Tibial artery (tissue), 4 donors: ENCODE measurements at regions not wholly inside any gene's neighbourhood (a gene's known extent, or its start where the extent isn't known, plus 50 kb on each side); places are given as distances from the start of the nearest gene placed in this dataset.

Source experiments
- DNase-seq, 2 donors: peaks; one replicate each; pipeline ENCODE4 v3.0.0-alpha.2; 2019
- H3K27ac ChIP-seq, 2 donors: fragments of 200-600 bp; sonication (generic) in 1 of 2; 1 replicate in 1 of 2; 2 replicates in 1 of 2; pipeline ENCODE4 v1.5.1; 2018 to 2019; ENCODE audit warnings: mild to moderate bottlenecking in 1 of 2
- H3K27me3 ChIP-seq, 2 donors: fragments of 200-600 bp; sonication (generic) in 1 of 2; one replicate each; pipeline versions ENCODE4 v1.5.1 to v1.6.0; 2016 to 2019
- H3K36me3 ChIP-seq, 3 donors: fragments of 200-600 bp; sonication (generic) in 2 of 3; one replicate each; pipeline ENCODE4 v1.5.1; 2016 to 2019; ENCODE audit warnings: mild to moderate bottlenecking in 2 of 3
- H3K4me1 ChIP-seq, 4 donors: fragments of 200-600 bp; sonication (generic) in 2 of 4; 1 replicate in 3 of 4; 2 replicates in 1 of 4; pipeline ENCODE4 v1.5.1; 2016 to 2019
- H3K4me3 ChIP-seq, 2 donors: fragments of 200-600 bp; sonication (generic) in 1 of 2; 1 replicate in 1 of 2; 2 replicates in 1 of 2; pipeline ENCODE4 v1.5.1; 2018 to 2019; ENCODE audit warnings: mild to moderate bottlenecking in 2 of 2
- H3K9me3 ChIP-seq, 3 donors: fragments of 200-600 bp; sonication (generic) in 1 of 3; one replicate each; pipeline ENCODE4 v1.5.1; 2016 to 2019
- CTCF ChIP-seq, 2 experiments: fragments of 200-600 bp in 1 of 2; fragments of 450-650 bp in 1 of 2; IDR thresholded peaks; one replicate each; pipeline ENCODE4 v1.5.1; 2017 to 2019; ENCODE audit warnings: antibody characterized with exemption in 2 of 2, mild to moderate bottlenecking in 1 of 2, moderate library complexity in 1 of 2
- intact Hi-C: fragments of 100-400 bp; cut with DNase I; formaldehyde crosslinking; loops from one replicate; pipeline ENCODE4 v1.15.0; 2023; ENCODE audit warnings: low total_unique reads

- no peak overlapping the region for H3K4me3 ChIP-seq
- intact Hi-C loops, result no loop called here
- peaks cover 0 to 3% (median 0%) of the 10 kb centered on the region in 4 donors for H3K4me1 ChIP-seq
- H3K27ac ChIP-seq, result no peak overlapping the region
- H3K9me3 ChIP-seq, result no peaks in the 10 kb centered on the region
- peaks cover 0 to 3% of the 10 kb centered on the region in 2 donors for H3K27me3 ChIP-seq
- H3K36me3 ChIP-seq, result no peaks in the 10 kb centered on the region
- DNase-seq, result peak in 1 of 2 donors; percentile 55
- TF ChIP-seq CTCF (IDR thresholded peaks at IDR 0.05), result no peak
Measured at GRCh38 chr18:79608535-79608934, 71.1 kb upstream of the CTDP1 start.

GRCh38 chr18:79608999-79609461, 70.6 kb upstream of the CTDP1 start:
- Histone ChIP-seq H3K9me3 (no peaks in the 10 kb centered on the region), H3K4me1 (peaks cover 0 to 3% (median 0%) of the 10 kb centered on the region in 4 donors), H3K36me3 (no peaks in the 10 kb centered on the region), H3K27me3 (peaks cover 0 to 4% of the 10 kb centered on the region in 2 donors), H3K4me3 (no peak overlapping the region), H3K27ac (no peak overlapping the region)
- intact Hi-C loops, result no loop called here
- peak in 1 of 2 donors; percentile 58 for DNase-seq
- TF ChIP-seq CTCF (IDR thresholded peaks at IDR 0.05), result no peak

GRCh38 chr18:79609841-79610281, 69.7 kb upstream of the CTDP1 start:
- Histone ChIP-seq H3K4me3 (no peak overlapping the region), H3K4me1 (peaks cover 0 to 3% (median 0%) of the 10 kb centered on the region in 4 donors), H3K27me3 (peaks cover 0 to 6% of the 10 kb centered on the region in 2 donors), H3K9me3 (no peaks in the 10 kb centered on the region), H3K36me3 (no peaks in the 10 kb centered on the region), H3K27ac (no peak overlapping the region)
- DNase-seq, result peak in 1 of 2 donors; percentile 61
- no peak for TF ChIP-seq CTCF (IDR thresholded peaks at IDR 0.05)
- intact Hi-C loops, result no loop called here

- intact Hi-C loops, result no loop called here
- Histone ChIP-seq H3K27me3 (peaks cover 0 to 6% of the 10 kb centered on the region in 2 donors), H3K36me3 (no peaks in the 10 kb centered on the region), H3K4me1 (peaks cover 0 to 3% (median 0%) of the 10 kb centered on the region in 4 donors), H3K9me3 (no peaks in the 10 kb centered on the region), H3K27ac (no peak overlapping the region), H3K4me3 (no peak overlapping the region)
- peak in 1 of 2 donors; percentile 59 for DNase-seq
- TF ChIP-seq CTCF (IDR thresholded peaks at IDR 0.05), result no peak
Measured at GRCh38 chr18:79610461-79611039, 69.1 kb upstream of the CTDP1 start.

- H3K4me3 ChIP-seq, result no peak overlapping the region
- DNase-seq, result peak; percentile 19 to 64
- H3K4me1 ChIP-seq, result peaks cover 0 to 3% (median 0%) of the 10 kb centered on the region in 4 donors
- intact Hi-C loops, result no loop called here
- peaks cover 0 to 6% of the 10 kb centered on the region in 2 donors for H3K27me3 ChIP-seq
- H3K36me3 ChIP-seq, result no peaks in the 10 kb centered on the region
- H3K27ac ChIP-seq, result no peak overlapping the region
- TF ChIP-seq CTCF (IDR thresholded peaks at IDR 0.05), result no peak
- H3K9me3 ChIP-seq, result no peaks in the 10 kb centered on the region
Measured at GRCh38 chr18:79611040-79611681, 68.4 kb upstream of the CTDP1 start.
